H1 (cell line): ENCODE measurements at regions not wholly inside any gene's neighbourhood (a gene's known extent, or its start where the extent isn't known, plus 50 kb on each side); places are given as distances from the start of the nearest gene placed in this dataset.

Source experiments
- CHD1 ChIP-seq: IDR thresholded peaks from 2 replicates; pipeline ENCODE4 v1.6.1; 2012; ENCODE audit warnings: low read depth, low read length, improper control_type of control experiment
- GABPA ChIP-seq: IDR thresholded peaks from 2 replicates; pipeline ENCODE4 v1.6.1; 2011; ENCODE audit warnings: mild to moderate bottlenecking, low read length, moderate library complexity, borderline replicate concordance; ENCODE audit not compliant: insufficient read depth

- TF ChIP-seq CHD1 (no peak), GABPA (no peak)
- TF ChIP-seq, all 59 proteins: peak for 0
Observed at GRCh38 chr12:13581031-13581430, 384.5 kb downstream of the EMP1 start (continued).
